Ishikawa (cell line): ENCODE measurements at regions not wholly inside any gene's neighbourhood (a gene's known extent, or its start where the extent isn't known, plus 50 kb on each side); places are given as distances from the start of the nearest gene placed in this dataset.

Experiments used
- CEBPB ChIP-seq: IDR thresholded peaks from 2 replicates; pipeline ENCODE4 v1.6.1; 2012
- CREB1 ChIP-seq: IDR thresholded peaks from 2 replicates; pipeline ENCODE4 v1.6.1; 2012; ENCODE audit warnings: low read depth
- EGR1 ChIP-seq: IDR thresholded peaks from 2 replicates; pipeline ENCODE4 v1.6.1; 2012
- EP300 ChIP-seq: IDR thresholded peaks from 2 replicates; pipeline ENCODE4 v1.6.1; 2012; ENCODE audit warnings: borderline replicate concordance
- FOXM1 ChIP-seq: IDR thresholded peaks from 2 replicates; pipeline ENCODE4 v1.6.1; 2012; ENCODE audit warnings: low read depth, borderline replicate concordance
- MAX ChIP-seq: IDR thresholded peaks from 2 replicates; pipeline ENCODE4 v1.6.1; 2012
- NFIC ChIP-seq: IDR thresholded peaks from 2 replicates; pipeline ENCODE4 v1.6.1; 2012
- RAD21 ChIP-seq: IDR thresholded peaks from 2 replicates; pipeline ENCODE4 v1.6.1; 2012; ENCODE audit warnings: low read depth
- REST ChIP-seq: IDR thresholded peaks from 2 replicates; pipeline ENCODE4 v1.6.1; 2012; ENCODE audit warnings: low read depth, mild to moderate bottlenecking
- TAF1 ChIP-seq: IDR thresholded peaks from 2 replicates; pipeline ENCODE4 v1.6.1; 2012; ENCODE audit warnings: low read depth, mild to moderate bottlenecking
- TCF12 ChIP-seq: IDR thresholded peaks from 2 replicates; pipeline ENCODE4 v1.6.1; 2012; ENCODE audit warnings: low read depth
- TEAD4 ChIP-seq: IDR thresholded peaks from 2 replicates; pipeline ENCODE4 v1.6.1; 2012
- USF1 ChIP-seq: IDR thresholded peaks from 2 replicates; pipeline ENCODE4 v1.6.1; 2012
- YY1 ChIP-seq: IDR thresholded peaks from 2 replicates; pipeline ENCODE4 v1.6.1; 2012; ENCODE audit warnings: low read depth
- ZBTB7A ChIP-seq: IDR thresholded peaks from 2 replicates; pipeline ENCODE4 v1.6.1; 2012; ENCODE audit warnings: low read depth

GRCh38 chr11:15673408-15673831 is 558.7 kb downstream of the INSC start:
- no peak for TF ChIP-seq RAD21
- TF ChIP-seq MAX = no peak
- TF ChIP-seq NFIC = peak; percentile 31; the same call in 1 of the 2 replicates
- no peak for TF ChIP-seq ZBTB7A
- no peak for TF ChIP-seq FOXM1
- TF ChIP-seq CEBPB = no peak
- no peak for TF ChIP-seq USF1

- no peak for TF ChIP-seq YY1
- no peak for TF ChIP-seq TEAD4
- no peak for TF ChIP-seq EGR1
- no peak for TF ChIP-seq NFIC
- TF ChIP-seq CREB1 = no peak
- no peak for TF ChIP-seq TAF1
- TF ChIP-seq CEBPB = no peak
- no peak for TF ChIP-seq EP300
- no peak for TF ChIP-seq TCF12
- TF ChIP-seq MAX = no peak
- no peak for TF ChIP-seq REST
- no peak for TF ChIP-seq FOXM1
- no peak for TF ChIP-seq RAD21
- TF ChIP-seq USF1 = no peak
- TF ChIP-seq ZBTB7A = no peak
These were observed 560.0 kb downstream of the INSC start for GRCh38 chr11:15674756-15675155.

- no peak for TF ChIP-seq CREB1
These were observed 561.0 kb downstream of the INSC start for GRCh38 chr11:15675683-15676082.

- no peak for TF ChIP-seq EGR1
- TF ChIP-seq TCF12 = no peak
- TF ChIP-seq EP300 = no peak
- no peak for TF ChIP-seq ZBTB7A
- TF ChIP-seq MAX = no peak
- no peak for TF ChIP-seq NFIC
- no peak for TF ChIP-seq FOXM1
These were observed 562.5 kb downstream of the INSC start for GRCh38 chr11:15677181-15677580.

GRCh38 chr11:15683528-15683927 is 568.8 kb downstream of the INSC start:
- TF ChIP-seq EP300 = no peak
- no peak for TF ChIP-seq CREB1
- no peak for TF ChIP-seq MAX
- TF ChIP-seq TCF12 = no peak
- no peak for TF ChIP-seq TEAD4
- no peak for TF ChIP-seq EGR1
- no peak for TF ChIP-seq REST
- TF ChIP-seq YY1 = no peak
- TF ChIP-seq NFIC = no peak
- no peak for TF ChIP-seq RAD21
- no peak for TF ChIP-seq USF1
- TF ChIP-seq CEBPB = no peak
- TF ChIP-seq ZBTB7A = no peak
- no peak for TF ChIP-seq TAF1
- TF ChIP-seq FOXM1 = no peak

- TF ChIP-seq FOXM1 (no peak), RAD21 (no peak), REST (no peak), CEBPB (no peak), YY1 (no peak), ZBTB7A (no peak), MAX (no peak), EP300 (no peak), TAF1 (no peak), TEAD4 (no peak), USF1 (no peak), TCF12 (no peak), NFIC (no peak), EGR1 (no peak), CREB1 (no peak)
These were observed 570.6 kb downstream of the INSC start for GRCh38 chr11:15685306-15685705.
